PC-9 (cell line): ENCODE measurements at regions not wholly inside any gene's neighbourhood (a gene's known extent, or its start where the extent isn't known, plus 50 kb on each side); places are given as distances from the start of the nearest gene placed in this dataset.

Experiments
- CTCF ChIP-seq: fragments of 200-600 bp; sonication (generic); conservative IDR thresholded peaks from 2 replicates; pipeline ENCODE4 v1.6.1; 2017; ENCODE audit warnings: mixed run types, antibody characterized with exemption, mild to moderate bottlenecking, moderate library complexity
- EZH2 ChIP-seq: fragments of 200-600 bp; sonication (generic); IDR thresholded peaks from 2 replicates; pipeline ENCODE4 v1.8.0; 2017; ENCODE audit warnings: antibody characterized with exemption, low read depth

- TF ChIP-seq CTCF (no peak), EZH2 (no peak)
Observed at GRCh38 chr3:180447136-180447535, 154.8 kb upstream of the TTC14 start.
